ENCODE measurements at regions not wholly inside any gene's neighbourhood (a gene's known extent, or its start where the extent isn't known, plus 50 kb on each side); places are given as distances from the start of the nearest gene placed in this dataset.
"Not testable (repeated sequence)": the region's sequence is repeated elsewhere in the genome, so short reads cannot be mapped to it uniquely, and the experiment has no call there.

GRCh38 chr16:29135098-29135497 is 150.2 kb downstream of the LAT start:
- not testable (repeated sequence) for H3K36me3 ChIP-seq (ENCODE audit: control insufficient read depth in 1 of 2, insufficient read depth in 2 of 2, low read length in 2 of 2); H3K4me3 ChIP-seq (ENCODE audit: low read depth in 1 of 2, low read length in 2 of 2); H3K4me1 ChIP-seq (ENCODE audit: control insufficient read depth in 1 of 2, insufficient read depth in 2 of 2, low read length in 2 of 2); H3K27ac ChIP-seq (ENCODE audit: low read depth, low read length); H3K27me3 ChIP-seq (ENCODE audit: control insufficient read depth in 1 of 2, insufficient read depth in 2 of 2, low read length in 2 of 2); H3K9ac ChIP-seq (ENCODE audit: low read depth in 1 of 2, low read length in 2 of 2); H3K9me3 ChIP-seq (ENCODE audit: control insufficient read depth in 1 of 2, low read length in 2 of 2)

GRCh38 chr16:29133681-29134430 is 149.0 kb downstream of the LAT start:
- H3K9ac ChIP-seq (ENCODE audit: low read depth in 1 of 2, low read length in 2 of 2); H3K27ac ChIP-seq (ENCODE audit: low read depth, low read length): not testable (repeated sequence)

GRCh38 chr16:29132869-29133268 is 148.0 kb downstream of the LAT start:
- not testable (repeated sequence) for H3K9ac ChIP-seq (ENCODE audit: low read depth in 1 of 2, low read length in 2 of 2); H3K27me3 ChIP-seq (ENCODE audit: control insufficient read depth in 1 of 2, insufficient read depth in 2 of 2, low read length in 2 of 2); H3K4me3 ChIP-seq (ENCODE audit: low read depth in 1 of 2, low read length in 2 of 2); H3K27ac ChIP-seq (ENCODE audit: low read depth, low read length); H3K4me1 ChIP-seq (ENCODE audit: control insufficient read depth in 1 of 2, insufficient read depth in 2 of 2, low read length in 2 of 2); H3K9me3 ChIP-seq (ENCODE audit: control insufficient read depth in 1 of 2, low read length in 2 of 2); H3K36me3 ChIP-seq (ENCODE audit: control insufficient read depth in 1 of 2, insufficient read depth in 2 of 2, low read length in 2 of 2)

More at GRCh38 chr16:29133681-29134430, 149.0 kb downstream of the LAT start:
- not testable (repeated sequence) for H3K4me3 ChIP-seq (ENCODE audit: low read depth in 1 of 2, low read length in 2 of 2); H3K36me3 ChIP-seq (ENCODE audit: control insufficient read depth in 1 of 2, insufficient read depth in 2 of 2, low read length in 2 of 2); H3K4me1 ChIP-seq (ENCODE audit: control insufficient read depth in 1 of 2, insufficient read depth in 2 of 2, low read length in 2 of 2); H3K27me3 ChIP-seq (ENCODE audit: control insufficient read depth in 1 of 2, insufficient read depth in 2 of 2, low read length in 2 of 2); H3K9me3 ChIP-seq (ENCODE audit: control insufficient read depth in 1 of 2, low read length in 2 of 2)

GRCh38 chr16:29132444-29132843 is 147.6 kb downstream of the LAT start:
- H3K9ac ChIP-seq (ENCODE audit: low read depth in 1 of 2, low read length in 2 of 2); H3K36me3 ChIP-seq (ENCODE audit: control insufficient read depth in 1 of 2, insufficient read depth in 2 of 2, low read length in 2 of 2); H3K27me3 ChIP-seq (ENCODE audit: control insufficient read depth in 1 of 2, insufficient read depth in 2 of 2, low read length in 2 of 2); H3K4me1 ChIP-seq (ENCODE audit: control insufficient read depth in 1 of 2, insufficient read depth in 2 of 2, low read length in 2 of 2); H3K27ac ChIP-seq (ENCODE audit: low read depth, low read length); H3K9me3 ChIP-seq (ENCODE audit: control insufficient read depth in 1 of 2, low read length in 2 of 2); H3K4me3 ChIP-seq (ENCODE audit: low read depth in 1 of 2, low read length in 2 of 2): not testable (repeated sequence)

GRCh38 chr16:29130901-29131851 is 146.3 kb downstream of the LAT start:
- not testable (repeated sequence) for H3K9ac ChIP-seq (ENCODE audit: low read depth in 1 of 2, low read length in 2 of 2); H3K27ac ChIP-seq (ENCODE audit: low read depth, low read length); H3K36me3 ChIP-seq (ENCODE audit: control insufficient read depth in 1 of 2, insufficient read depth in 2 of 2, low read length in 2 of 2)

GRCh38 chr16:29130131-29130711 is 145.4 kb downstream of the LAT start:
- not testable (repeated sequence) for H3K27ac ChIP-seq (ENCODE audit: low read depth, low read length); H3K36me3 ChIP-seq (ENCODE audit: control insufficient read depth in 1 of 2, insufficient read depth in 2 of 2, low read length in 2 of 2); H3K9ac ChIP-seq (ENCODE audit: low read depth in 1 of 2, low read length in 2 of 2); H3K4me3 ChIP-seq (ENCODE audit: low read depth in 1 of 2, low read length in 2 of 2); H3K9me3 ChIP-seq (ENCODE audit: control insufficient read depth in 1 of 2, low read length in 2 of 2); H3K4me1 ChIP-seq (ENCODE audit: control insufficient read depth in 1 of 2, insufficient read depth in 2 of 2, low read length in 2 of 2); H3K27me3 ChIP-seq (ENCODE audit: control insufficient read depth in 1 of 2, insufficient read depth in 2 of 2, low read length in 2 of 2)

More at GRCh38 chr16:29130901-29131851, 146.3 kb downstream of the LAT start:
- H3K4me3 ChIP-seq (ENCODE audit: low read depth in 1 of 2, low read length in 2 of 2); H3K4me1 ChIP-seq (ENCODE audit: control insufficient read depth in 1 of 2, insufficient read depth in 2 of 2, low read length in 2 of 2); H3K27me3 ChIP-seq (ENCODE audit: control insufficient read depth in 1 of 2, insufficient read depth in 2 of 2, low read length in 2 of 2); H3K9me3 ChIP-seq (ENCODE audit: control insufficient read depth in 1 of 2, low read length in 2 of 2): not testable (repeated sequence)

GRCh38 chr16:29129458-29130038 is 144.7 kb downstream of the LAT start:
- H3K9ac ChIP-seq (ENCODE audit: low read depth in 1 of 2, low read length in 2 of 2); H3K9me3 ChIP-seq (ENCODE audit: control insufficient read depth in 1 of 2, low read length in 2 of 2); H3K27ac ChIP-seq (ENCODE audit: low read depth, low read length); H3K4me1 ChIP-seq (ENCODE audit: control insufficient read depth in 1 of 2, insufficient read depth in 2 of 2, low read length in 2 of 2); H3K27me3 ChIP-seq (ENCODE audit: control insufficient read depth in 1 of 2, insufficient read depth in 2 of 2, low read length in 2 of 2); H3K4me3 ChIP-seq (ENCODE audit: low read depth in 1 of 2, low read length in 2 of 2); H3K36me3 ChIP-seq (ENCODE audit: control insufficient read depth in 1 of 2, insufficient read depth in 2 of 2, low read length in 2 of 2): not testable (repeated sequence)

- not testable (repeated sequence) for H3K9ac ChIP-seq (ENCODE audit: low read depth in 1 of 2, low read length in 2 of 2); H3K27me3 ChIP-seq (ENCODE audit: control insufficient read depth in 1 of 2, insufficient read depth in 2 of 2, low read length in 2 of 2); H3K36me3 ChIP-seq (ENCODE audit: control insufficient read depth in 1 of 2, insufficient read depth in 2 of 2, low read length in 2 of 2); H3K9me3 ChIP-seq (ENCODE audit: control insufficient read depth in 1 of 2, low read length in 2 of 2); H3K4me1 ChIP-seq (ENCODE audit: control insufficient read depth in 1 of 2, insufficient read depth in 2 of 2, low read length in 2 of 2); H3K4me3 ChIP-seq (ENCODE audit: low read depth in 1 of 2, low read length in 2 of 2); H3K27ac ChIP-seq (ENCODE audit: low read depth, low read length)
Measured at GRCh38 chr16:29128732-29129457, 144.0 kb downstream of the LAT start.

GRCh38 chr16:29127806-29128420 is 143.1 kb downstream of the LAT start:
- not testable (repeated sequence) for H3K4me1 ChIP-seq (ENCODE audit: control insufficient read depth in 1 of 2, insufficient read depth in 2 of 2, low read length in 2 of 2); H3K9me3 ChIP-seq (ENCODE audit: control insufficient read depth in 1 of 2, low read length in 2 of 2); H3K36me3 ChIP-seq (ENCODE audit: control insufficient read depth in 1 of 2, insufficient read depth in 2 of 2, low read length in 2 of 2); H3K27me3 ChIP-seq (ENCODE audit: control insufficient read depth in 1 of 2, insufficient read depth in 2 of 2, low read length in 2 of 2); H3K4me3 ChIP-seq (ENCODE audit: low read depth in 1 of 2, low read length in 2 of 2); H3K9ac ChIP-seq (ENCODE audit: low read depth in 1 of 2, low read length in 2 of 2); H3K27ac ChIP-seq (ENCODE audit: low read depth, low read length)

Data from duodenal mucosa (tissue), 2 donors.